ENCODE measurements at regions not wholly inside any gene's neighbourhood (a gene's known extent, or its start where the extent isn't known, plus 50 kb on each side); places are given as distances from the start of the nearest gene placed in this dataset.

GRCh38 chr22:25367756-25368155 is 148.3 kb downstream of the CRYBB2 start:
- no peak for TF ChIP-seq CTCF (IDR thresholded peaks at IDR 0.05)
- no peak for TF ChIP-seq POLR2A (IDR thresholded peaks at IDR 0.05)
- TF ChIP-seq POLR2AphosphoS5 (IDR thresholded peaks at IDR 0.05; ENCODE audit: insufficient read depth in 1 of 2, low read depth in 1 of 2): no peak

Data from vagina (tissue), 2 donors.